ENCODE measurements at regions not wholly inside any gene's neighbourhood (a gene's known extent, or its start where the extent isn't known, plus 50 kb on each side); places are given as distances from the start of the nearest gene placed in this dataset.
"Not testable (repeated sequence)": the region's sequence is repeated elsewhere in the genome, so short reads cannot be mapped to it uniquely, and the experiment has no call there.

DNA sequence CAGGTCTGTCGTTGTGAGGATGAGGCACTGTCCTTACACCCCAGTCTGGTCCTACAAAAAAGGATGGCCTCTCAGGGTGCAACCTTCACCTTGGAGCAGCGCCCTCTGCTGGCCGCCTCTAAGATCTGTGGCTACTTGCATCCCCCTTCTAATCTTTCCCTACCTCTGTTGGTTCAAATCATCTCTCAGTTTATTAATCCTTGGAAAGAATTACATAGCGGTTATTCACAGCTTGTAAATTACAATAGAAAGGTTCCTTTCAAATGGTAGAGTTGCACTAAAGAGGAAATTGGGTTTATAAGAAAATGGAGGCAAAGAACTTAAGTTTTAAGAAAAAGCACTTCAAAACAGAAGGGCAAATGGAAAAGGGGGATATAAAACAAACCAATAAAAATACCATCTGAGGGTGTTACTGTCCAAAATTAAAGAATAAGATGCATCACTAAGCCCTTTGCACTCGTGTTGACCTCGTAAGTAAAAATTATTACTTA lies 102.0 kb upstream of the PLEKHM1 start:
- DNase-seq = not testable (repeated sequence)

DNA sequence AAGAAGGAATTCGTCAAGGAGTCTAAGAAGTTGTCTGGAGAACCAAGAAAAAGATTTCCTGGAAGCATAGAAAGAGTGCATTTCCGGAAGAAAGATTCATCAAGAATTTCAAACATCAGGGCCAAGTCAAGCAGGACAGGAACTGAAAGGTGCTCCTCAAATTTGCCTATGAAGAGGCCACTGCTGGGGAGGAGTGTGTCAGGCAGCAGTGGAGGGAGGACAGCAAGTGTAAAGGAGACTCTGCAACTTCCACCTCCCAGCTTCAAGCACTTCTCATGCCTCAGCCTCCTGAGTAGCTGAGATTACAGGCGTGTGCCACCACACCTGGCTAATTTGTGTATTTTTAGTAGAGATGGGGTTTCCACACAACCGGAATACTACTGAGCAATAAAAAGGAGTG lies 105.8 kb upstream of the PLEKHM1 start:
- DNase-seq = not testable (repeated sequence)

DNA sequence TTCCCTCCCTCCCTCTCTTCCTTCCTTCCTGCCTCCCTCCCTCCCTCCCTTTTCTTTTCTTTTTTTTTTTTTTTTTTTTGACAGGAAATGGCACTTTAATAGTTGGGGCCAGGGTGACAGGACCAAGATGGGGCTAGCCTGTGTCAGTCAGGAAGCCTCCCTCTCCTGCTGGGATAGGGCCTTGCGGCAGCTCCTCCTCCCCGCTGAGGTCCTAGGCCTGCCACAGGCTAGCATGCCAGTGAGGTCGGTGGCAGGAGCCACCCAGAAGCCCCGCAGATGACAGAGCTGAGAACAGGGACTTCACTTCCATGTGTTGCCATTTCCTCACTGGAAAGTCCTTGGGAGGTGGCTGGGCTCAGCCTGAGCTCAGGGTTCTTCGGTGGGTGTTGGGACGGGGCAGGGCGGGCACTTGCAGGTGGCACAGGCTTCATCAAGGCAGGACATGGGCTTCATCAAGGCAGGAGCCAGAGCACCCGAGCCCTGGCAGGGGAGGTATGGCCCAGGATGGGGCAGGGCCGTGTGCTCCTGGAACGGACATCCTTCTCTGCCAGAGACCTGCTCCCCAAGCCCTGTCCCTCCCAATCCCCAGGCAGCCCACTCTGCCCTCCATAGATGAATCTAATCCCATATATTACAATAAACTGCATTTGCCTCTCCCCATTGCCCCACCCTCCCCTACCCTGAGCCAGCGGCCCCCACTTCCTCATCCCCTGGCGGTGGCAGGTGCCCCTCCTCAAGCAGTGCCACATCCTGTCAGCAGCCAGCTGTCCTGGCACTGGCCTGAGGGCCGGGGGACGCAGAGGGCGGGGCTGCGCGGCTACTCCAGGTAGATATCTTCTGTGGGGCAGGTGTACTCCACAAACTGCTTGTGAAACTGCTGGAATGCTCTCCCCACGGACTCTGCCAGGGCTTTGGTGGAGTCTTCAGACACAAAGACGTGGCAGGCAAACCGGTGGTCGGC lies 109.8 kb upstream of the PLEKHM1 start:
- DNase-seq = not testable (repeated sequence)

DNA sequence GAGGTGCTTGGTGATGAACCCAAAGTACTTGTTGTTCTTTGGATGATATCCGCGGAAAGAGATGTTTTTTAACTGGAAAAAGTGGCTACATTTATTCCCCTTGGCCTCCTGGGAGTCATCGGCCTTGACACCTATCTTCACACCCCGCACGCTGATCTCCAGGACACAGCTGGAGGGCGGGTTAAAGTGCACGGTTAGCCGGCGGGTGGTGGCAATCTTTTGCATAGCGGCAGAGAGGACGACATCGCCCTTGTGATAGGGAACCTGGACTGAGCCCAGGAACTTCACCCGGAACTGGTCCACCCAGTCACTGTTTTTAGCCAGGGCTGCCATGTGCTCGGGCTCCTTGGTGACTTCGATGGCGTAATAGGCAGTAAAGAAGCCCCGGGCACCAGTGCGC lies 110.5 kb upstream of the PLEKHM1 start:
- not testable (repeated sequence) for DNase-seq

DNA sequence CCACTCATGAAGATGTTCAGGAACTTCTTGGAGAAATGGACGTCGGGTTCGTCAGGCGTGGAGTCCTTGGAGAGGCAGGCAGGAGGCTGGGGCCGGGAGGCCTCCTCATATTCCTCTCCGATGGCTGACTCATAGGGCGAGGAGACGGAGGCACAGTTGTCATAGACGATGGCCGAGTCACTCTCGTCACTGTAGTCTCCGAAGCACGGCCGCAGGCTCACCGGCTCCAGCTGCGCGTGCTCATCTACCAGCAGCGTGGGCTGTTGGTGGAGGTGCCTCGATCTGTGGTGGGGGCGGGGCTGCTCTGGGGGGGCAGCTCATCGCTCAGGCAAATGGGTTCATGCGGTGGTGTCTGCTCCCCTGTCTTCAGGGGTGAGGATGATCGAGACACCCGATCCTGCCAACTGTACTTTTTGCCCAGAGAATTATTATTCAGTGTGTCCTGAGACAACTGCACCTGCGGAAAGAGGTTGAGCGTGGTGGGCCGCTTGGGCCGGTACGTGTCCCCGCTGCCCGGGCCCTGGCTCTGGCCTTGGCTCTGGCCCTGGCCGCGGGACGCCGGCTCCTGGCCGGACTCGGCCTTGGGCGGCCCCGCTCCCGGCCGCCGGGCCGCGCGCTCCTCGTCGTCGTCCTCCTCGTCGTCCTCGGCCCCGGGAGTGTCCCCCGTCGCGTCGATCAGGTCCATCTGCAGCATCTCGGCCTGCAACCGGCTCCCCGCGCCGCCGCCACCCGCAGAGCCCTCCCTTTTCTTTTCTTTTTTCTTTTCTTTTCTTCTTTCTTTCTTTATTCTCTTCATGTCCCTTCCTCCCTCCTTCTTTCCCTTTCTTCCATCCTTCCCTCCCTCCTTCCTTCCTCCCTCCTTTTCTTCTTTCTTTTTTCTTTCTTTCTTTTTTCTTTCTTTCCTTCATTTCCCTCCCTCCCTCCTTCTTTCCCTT lies 111.4 kb upstream of the PLEKHM1 start:
- DNase-seq = not testable (repeated sequence)

DNA sequence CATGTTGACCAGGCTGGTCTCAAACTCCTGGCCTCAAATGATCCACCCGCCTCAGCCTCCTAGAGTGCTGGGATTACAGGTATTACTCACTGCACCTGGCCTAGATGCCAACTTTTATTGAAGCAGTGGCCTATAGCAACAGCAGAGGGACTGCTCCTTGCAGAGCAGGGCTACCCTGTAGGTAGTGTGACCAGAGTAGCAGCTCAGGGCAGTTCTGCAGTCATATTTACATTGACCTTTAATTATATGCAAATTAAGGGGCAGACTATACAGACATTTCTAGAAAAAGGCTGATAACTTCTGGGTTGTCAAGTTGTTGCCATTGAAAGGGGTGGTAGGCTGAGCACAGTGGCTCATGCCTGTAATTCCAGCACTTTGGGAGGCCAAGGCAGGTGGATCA lies 115.2 kb upstream of the PLEKHM1 start:
- not testable (repeated sequence) for DNase-seq

DNA sequence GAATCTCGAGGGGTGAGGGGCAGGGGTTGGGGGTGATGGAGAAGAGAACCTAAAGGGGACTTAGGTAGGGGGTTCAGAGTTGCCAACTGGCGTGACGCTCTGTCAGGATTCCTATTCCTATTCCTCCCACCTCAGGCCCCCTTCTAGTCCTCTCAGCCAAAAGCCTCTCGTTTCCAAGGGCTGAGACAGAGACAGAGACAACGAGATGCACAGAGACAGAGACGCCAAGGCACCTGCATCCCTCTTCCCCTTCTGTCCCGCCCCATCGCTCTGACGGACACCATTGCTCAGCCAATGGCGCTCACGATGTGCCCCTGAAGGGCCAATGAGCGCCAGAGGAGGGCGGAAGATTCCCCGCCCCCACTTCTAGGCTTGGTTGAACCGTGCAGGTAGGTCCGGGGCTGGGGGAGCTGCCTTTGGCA lies 129.5 kb upstream of the PLEKHM1 start:
- not testable (repeated sequence) for DNase-seq

DNA sequence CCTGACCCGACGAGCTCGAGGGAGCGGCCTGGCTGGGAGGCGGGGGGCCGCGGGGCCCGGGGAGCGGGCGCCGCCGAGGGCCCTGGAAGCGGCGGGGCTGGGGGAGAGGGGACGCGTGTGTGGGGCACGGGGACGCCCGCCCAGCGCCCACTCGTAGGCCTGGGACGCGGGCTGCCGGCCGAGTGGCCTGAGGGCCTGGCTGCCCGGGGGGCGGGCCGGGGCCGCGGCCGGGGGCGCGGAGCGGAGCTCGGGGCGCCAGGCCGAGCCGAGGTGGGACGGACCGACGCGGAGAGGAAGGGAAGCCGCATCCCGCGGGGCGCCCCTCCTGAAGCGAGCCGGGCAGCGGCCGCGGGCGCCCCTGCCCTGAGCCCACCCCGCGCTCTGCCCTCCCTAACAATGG lies 129.9 kb upstream of the PLEKHM1 start:
- DNase-seq = not testable (repeated sequence)

DNA sequence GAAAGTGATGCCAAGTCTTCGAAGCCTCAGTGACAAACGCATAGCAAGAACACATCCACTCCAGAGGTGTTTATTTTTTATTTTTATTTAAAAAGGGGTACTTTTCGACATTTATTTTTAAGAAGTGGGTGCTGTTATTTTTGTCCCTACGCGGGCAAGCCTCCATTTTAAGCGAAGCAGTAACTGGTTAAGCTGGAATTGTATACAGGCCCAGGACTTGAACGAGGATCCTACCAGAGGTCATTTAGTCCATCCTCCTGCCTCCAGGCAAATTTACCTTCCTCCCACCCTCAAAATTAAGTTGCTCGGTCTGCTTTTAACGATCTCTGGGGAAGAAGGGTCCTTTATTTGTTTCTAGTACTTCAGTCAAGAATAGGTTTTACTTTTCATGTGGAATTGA lies 130.6 kb upstream of the PLEKHM1 start:
- not testable (repeated sequence) for DNase-seq

DNA sequence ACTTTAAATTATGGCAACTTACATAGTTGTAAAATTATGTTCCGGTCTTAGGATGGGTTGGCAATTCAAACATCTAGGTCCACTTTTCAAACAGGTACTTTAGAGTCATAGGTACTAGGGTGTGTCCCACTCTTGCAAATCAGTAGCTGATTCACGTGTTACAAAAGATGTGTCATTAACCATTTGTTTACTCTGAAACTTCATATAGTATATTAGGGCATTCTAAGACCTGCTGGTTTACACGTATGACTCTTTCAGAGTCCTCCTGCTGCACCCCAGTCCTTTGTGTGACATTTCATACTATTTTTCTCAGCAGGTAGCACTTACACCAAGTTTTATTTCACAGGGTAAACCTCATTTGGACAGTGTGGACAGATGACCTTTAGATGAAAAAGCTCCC lies 131.8 kb upstream of the PLEKHM1 start:
- not testable (repeated sequence) for DNase-seq

DNA sequence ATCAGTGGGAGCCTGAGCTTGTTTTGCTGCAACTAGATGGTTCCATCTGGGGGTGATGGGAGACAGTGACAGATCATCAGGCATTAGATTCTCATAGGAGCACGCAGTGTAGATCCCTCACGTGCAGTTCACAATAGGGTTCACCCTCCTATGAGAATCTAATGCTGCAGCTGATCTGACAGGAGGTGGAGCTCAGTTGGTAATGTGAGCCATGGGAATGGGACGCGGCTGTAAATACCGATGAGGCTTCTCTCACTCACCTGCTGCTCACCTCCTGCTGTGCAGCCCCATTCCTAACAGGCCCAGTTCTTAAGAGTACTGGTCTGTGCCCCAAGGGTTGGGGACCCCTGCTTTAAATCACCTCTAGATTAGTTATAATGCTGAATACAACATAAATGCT lies 137.5 kb upstream of the PLEKHM1 start:
- DNase-seq = no peak

DNA sequence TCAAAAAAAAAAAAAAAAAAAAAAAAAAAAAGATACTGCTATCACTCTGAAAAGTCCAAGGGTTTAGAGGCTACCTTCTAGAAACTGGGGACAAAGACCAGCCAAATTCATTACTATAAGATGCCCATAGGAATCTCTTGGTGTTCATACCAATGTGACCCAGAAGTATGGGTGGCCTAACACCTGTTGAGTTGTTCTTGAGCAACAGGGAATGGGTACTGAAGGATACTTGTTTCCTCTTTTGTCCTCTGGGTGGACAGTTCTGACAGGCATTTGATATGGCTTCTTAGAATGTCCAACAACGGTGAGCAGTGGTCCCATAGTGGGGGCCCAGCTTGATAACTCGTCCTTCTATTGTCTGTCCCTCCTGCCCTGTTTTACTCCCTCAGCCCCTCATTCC lies 141.4 kb upstream of the PLEKHM1 start:
- no peak for DNase-seq

DNA sequence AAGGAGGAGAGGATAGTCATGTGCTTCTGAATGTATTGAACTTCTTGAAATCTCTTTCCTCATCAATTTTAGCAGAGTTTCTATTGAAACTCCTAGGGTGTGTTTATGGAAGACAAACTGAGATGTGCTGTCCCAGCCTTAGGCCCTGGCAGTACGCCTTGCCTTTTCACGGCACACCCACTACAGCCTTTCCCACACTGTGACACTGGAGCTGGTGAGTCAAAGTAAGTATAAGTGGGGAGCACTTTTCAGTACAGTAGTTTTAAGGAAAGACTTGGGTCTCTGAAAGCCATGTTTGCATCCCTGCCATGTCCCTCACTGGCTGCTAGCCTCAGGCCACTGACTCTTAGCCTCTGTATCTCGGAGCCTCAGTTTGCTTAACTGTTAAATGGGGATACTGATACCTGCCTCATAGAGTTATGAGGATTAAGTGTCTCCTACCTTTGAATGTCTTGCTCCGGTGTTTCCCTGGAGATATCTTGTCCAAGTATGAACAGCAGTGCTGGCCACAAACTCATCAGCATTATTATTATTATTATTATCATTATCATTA lies 144.7 kb upstream of the CRHR1 start:
- no peak for DNase-seq

DNA sequence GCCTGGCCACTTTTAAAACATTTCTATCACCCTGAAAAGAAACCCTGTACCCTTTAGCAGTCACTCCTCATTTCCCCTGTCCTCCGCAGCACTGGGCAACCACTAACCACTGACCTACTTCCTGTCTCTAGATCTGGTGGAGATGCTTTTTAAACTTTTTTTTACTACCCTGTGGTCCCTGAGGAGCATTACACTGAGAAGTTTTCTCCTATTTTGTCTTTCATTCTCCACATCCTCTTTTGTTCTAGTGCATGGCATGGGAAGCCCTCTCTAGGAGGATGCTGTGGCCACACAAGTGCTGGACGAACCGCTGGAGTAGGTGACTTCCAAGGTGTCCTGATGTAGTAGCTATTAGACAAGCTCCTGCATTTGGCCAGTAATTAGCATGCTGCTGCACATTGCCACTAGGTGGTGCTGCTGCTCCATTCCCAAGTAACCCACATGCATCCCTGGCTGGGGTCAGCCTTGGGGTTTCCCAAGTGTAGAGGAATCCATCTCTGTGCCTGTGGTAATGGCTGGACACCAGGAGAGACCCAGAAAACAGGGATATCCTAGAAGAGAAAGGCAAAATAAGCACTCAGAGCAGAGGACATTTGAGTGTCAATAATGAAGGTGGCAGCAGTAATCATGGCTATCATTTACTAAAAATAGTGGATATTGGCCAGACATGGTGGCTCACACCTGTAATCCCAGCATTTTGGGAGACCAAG lies 143.8 kb upstream of the CRHR1 start:
- DNase-seq = no peak

DNA sequence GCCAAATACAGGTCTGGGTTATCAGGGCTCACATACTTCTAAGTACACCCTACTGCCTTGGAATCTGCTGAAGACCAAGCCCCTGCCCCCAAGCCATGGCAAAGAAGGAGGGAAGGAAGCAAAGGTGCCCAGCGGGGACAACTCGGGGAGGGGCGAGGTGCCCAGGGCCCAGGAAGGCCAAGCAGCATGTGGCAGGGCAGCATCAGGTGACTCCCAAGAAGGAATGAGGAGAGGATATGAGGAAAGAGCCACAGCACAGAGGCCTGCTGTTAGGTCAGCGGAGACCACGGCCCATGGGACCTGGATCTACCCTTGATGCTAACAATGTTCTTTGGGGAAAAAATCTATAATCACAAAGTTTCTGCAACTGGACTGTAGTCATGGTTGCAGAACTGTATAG lies 142.6 kb upstream of the CRHR1 start:
- no peak for DNase-seq

DNA sequence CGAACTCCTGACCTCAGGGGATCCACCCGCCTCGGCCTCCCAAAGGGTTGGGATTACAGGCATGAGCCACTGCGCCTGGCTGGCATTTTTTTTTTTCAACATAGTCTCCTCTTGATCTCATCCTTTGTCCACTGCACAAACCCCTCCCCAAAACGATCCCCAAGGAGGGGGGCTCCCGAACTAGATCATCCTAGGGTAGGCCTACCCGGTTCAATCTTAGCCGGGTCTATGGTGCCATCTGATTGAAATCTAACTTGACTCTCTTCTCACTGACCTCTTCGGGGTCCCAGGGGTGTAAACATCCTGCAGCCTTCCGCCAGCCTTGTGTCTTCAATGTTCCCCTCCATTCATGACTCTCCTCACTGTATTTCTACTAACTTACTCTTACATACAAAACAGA lies 140.5 kb upstream of the CRHR1 start:
- DNase-seq = no peak

DNA sequence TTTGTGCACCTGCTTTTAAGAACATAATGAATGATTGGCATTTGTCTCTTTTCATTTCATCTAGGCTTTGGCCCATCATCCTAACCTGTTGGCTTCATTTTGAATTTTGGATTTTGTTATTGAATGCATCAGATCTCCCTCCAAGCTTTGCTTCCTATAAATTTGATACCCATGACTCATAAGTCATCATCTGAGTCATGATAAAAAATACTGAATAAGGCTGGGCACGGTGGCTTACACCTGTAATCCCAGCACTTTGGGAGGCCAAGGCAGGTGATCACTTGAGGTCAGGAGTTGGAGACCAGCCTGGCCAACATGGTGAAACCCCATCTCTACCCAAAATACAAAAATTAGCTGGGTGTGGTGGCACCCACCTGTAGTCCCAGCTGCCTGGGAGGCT lies 139.5 kb upstream of the CRHR1 start:
- not testable (repeated sequence) for DNase-seq

DNA sequence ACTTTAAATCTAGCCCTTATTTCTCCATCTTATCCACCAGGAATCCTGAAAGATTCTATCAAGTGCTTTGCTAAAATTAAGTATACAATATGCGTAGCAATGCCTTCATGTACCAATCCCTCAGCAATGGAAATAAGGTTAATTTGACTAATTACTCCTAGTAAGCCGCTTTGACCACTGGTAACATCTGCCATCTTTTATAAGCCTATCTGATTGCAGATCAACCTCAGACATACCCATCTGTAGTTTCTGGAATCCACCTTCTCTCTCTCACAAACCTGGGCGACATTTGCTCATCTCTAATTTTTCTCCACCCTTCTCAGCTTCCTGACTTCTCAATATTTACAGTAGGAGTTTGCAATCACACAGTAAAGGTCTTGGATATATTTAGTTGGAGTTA lies 138.8 kb upstream of the CRHR1 start:
- no peak for DNase-seq

DNA sequence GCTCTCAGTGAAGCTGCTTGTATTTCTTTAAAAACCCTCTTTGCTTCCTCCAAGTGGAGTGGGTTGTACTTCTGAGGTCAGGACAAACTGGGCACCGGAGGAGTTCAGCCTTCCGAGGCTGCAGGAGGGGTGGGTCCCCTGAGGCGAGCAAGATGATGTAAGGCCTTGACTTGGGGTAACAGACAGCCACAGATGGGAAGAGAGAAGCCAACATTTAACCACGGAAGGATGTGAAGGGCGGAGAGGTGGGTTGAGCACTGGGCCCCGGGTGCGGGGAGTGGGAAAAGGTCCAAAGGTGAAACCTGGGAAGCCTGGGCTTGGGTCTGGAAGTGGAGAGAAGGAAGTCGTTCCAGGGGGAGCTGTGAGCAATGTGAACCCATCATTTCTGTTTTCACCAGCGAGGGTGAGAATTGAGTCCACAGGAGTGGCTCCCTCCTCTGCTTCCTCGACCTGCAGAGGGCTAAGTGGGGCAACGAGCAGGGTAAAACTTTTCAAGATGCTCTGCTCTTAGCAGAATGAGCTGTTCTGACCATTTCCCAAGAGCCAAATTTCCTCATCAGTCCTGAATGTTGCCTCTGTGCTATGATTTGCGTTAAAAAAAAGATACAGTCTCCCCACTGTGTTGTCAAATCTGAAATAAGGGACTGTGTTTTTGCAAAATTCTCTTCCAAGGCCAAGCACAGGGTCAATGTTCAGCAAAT lies 137.7 kb upstream of the CRHR1 start:
- DNase-seq = no peak

DNA sequence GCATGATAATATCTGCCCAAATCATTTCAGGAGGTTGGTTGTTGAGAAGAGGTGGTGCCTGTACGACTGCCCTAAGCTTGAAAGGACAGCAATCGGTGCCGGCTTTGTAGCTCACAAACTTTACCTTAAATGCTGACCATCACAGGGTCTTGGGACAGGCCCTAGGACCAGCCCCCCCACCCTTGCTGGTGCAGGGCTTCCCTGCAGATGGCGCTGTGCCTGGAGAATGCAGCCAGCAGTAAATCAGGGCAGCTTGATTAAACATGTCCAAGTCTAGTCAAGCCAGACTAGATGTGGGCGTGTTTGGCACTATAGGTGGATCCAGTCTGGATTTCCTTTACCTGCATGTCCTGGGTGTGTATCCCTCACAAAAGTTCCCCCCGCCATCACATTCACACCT lies 135.5 kb upstream of the CRHR1 start:
- DNase-seq = no peak

DNA sequence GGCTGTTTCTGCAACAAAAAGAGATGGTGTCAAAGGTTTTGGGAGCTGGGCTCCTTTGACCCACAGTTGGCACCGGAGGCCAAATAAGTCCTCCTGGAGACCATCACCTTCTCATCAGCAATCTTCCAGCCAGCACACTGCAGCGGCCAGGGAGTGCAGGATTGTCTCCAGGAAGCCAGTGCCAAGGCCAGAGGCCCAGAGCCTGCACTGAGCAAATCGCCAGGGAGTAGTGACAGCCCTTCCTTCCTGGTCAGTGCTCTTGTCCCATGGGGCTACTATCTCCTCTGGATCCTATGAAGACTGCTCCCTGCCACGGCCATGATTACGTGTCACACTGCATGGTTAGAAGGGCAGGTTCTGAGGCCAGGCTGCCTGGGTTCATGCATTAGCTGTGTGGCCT lies 134.3 kb upstream of the CRHR1 start:
- DNase-seq = no peak

DNA sequence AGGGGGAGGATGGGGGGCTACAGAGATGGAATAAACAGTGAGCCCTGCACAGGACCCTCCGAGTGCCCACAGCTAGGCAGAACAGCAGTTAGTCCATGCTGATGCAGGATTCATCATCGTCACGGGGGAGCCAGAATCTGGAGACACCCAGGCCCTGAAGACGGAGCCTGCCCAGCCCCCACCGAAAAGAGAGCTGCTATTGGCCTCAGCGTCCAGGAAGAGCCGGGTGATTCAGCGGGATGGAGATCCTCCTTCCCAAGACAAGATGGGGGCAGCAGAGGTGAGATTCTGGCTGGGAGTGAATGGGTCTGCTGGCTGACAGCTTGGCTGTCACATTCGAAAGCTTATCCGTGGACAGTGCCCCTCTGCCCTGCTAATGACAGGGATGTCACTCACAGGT lies 133.6 kb upstream of the CRHR1 start:
- no peak for DNase-seq

All from DMS79 (cell line).